AG08395 (cell line): ENCODE measurements at regions not wholly inside any gene's neighbourhood (a gene's known extent, or its start where the extent isn't known, plus 50 kb on each side); places are given as distances from the start of the nearest gene placed in this dataset.
"Not testable (repeated sequence)": the region's sequence is repeated elsewhere in the genome, so short reads cannot be mapped to it uniquely, and the experiment has no call there.

Experiments used
- DNase-seq: peaks from one replicate; pipeline ENCODE4 v3.0.0; 2012; ENCODE audit warnings: mixed read lengths, low spot score

- no peak for DNase-seq
These were observed 55.1 kb upstream of the TLR4 start for GRCh38 chr9:117649126-117649525.

GRCh38 chr9:117644932-117645636, 59.1 kb upstream of the TLR4 start:
- DNase-seq, result no peak

DNA sequence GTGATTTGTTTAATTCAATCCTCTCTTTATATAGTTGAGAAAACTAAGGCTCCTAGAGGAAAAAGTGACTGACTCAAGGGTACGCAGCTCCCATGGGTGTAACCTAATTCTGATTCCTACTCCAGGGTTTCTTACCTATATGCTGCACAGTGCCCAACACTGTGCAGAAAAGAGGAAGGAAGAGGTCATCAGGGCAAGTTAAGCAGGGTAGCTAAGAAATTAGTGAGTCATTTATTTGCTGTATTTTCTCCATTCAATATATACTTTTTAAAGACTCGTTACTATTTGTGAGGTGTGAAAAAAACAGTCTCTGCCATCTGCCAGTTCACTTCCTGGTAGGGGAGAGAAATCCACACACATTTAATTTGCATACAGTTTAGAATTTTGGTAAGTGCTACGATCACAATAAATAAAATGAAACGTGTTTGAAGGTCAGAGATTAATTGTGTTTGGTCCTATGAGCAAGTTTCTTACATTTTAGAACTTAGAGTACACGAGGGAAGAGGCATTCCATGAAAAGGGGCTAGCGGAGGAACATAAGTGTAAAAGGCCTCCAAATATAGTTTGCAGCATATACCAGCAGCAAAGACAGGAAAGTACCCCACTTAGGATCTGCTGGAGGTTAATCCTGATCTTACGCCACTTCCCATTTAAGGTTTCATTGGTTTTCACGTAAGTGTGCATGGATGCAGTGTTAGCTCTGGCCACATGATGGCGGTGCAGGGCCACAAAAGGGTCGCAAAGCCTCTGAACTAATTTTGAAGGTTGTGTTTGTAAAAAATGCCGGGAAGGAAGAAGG, 59.9 kb upstream of the TLR4 start:
- peak; percentile 69 for DNase-seq

DNA sequence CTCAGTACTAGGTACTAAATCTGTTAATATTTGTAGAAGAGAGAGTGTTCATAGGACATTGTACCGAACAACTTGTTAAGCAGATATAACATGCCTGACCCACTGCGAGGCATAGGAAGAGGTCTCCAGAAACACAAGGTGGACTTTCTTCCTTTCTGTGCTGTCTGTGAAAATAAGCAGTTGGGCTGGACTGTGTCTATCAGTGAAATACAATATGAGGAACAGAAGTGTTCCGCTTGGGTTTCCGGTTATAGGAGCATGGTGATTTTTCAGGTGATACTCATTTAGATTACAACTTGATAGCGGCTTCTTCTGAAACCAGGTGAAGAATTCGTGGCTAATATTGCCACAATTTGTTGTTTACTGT, 60.9 kb upstream of the TLR4 start:
- no peak for DNase-seq

DNA sequence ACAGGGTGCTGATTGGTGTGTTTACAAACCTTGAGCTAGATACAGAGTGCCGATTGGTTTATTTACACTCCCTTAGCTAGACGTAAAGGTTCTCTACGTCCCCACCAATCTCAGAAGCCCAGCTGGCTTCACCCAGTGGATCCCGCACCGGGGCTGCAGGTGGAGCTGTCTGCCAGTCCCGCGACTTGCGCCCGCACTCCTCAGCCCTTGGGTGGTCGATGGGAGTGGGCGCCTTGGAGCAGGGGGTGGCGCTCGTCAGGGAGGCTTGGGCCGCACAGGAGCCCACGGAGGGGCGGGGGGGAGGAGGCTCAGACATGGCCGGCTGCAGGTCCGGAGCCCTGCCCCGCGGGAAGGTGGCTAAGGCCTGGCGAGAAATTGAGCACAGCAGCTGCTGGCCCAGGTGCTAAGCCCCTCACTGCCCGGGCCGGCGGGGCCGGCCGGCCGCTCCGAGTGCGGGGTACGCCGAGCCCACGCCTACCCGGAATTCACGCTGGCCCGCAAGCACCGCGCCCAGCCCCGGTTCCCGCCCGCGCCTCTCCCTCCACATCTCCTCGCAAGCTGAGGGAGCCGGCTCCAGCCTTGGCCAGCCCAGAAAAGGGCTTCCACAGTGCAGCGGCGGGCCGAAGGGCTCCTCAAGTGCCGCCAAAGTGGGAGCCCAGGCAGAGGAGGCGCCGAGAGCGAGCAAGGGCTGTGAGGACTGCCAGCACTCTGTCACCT, 61.5 kb upstream of the TLR4 start:
- not testable (repeated sequence) for DNase-seq

- no peak for DNase-seq
These were observed 67.5 kb upstream of the TLR4 start for GRCh38 chr9:117636681-117637080.

DNA sequence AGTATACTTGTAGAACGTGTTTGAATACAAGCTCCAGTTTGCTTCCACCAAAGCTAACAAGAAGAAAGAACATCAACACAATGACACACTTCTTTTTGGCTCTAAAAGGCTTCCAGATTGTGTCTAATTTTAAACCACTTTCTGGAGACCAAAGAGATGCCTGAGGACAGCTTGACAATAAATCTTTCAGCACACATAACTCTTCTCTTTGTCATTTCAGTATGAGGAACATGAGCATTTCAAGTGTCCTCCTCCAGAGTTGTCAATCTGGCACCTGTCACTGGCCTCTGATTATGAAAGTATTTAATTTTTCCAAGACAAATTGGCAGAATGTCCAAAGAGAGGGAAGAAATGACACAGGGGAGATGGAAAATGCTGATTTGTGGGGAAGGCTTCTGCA, 79.0 kb upstream of the TLR4 start:
- no peak for DNase-seq

DNA sequence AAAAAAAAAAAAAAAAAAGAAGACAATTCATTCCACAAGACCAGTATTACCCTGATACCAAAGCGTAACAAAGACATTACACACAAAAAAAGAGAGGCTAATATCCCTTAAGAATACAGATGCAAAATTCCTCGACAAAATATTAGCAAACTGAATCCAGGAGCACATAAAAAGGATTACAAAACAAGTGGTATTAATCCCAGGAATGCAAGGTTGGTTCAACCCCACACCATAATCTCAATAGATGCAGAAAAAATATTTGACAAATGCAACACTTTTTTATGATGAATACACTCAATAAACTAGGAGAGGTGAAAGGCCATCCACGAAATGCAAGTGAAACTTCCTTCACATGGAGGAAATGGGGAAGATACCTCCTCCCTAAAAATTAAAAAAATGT, 80.1 kb upstream of the TLR4 start:
- DNase-seq, result no peak

DNA sequence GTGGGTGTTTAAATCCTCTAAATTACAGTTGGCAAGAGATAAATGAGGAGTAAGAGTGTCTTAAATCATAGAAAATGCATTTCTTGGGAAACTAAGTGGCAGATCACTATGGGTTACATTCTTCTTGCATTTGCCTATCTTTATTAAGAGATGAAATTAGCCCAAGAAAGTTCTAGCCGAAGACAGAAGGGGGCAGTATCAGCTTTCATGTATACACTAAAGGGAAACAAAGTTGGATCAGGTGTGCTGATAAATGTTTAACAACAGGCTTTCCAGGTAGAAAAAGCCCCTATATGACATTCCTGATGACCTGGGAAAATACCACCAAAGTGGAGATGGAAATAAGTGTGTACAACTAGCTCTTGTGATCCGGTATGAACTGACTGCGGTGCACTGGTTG, 81.9 kb upstream of the TLR4 start:
- no peak for DNase-seq

GRCh38 chr9:117616431-117616831, 87.8 kb upstream of the TLR4 start:
- DNase-seq, result no peak

- no peak for DNase-seq
These were observed 91.9 kb upstream of the TLR4 start for GRCh38 chr9:117612317-117612716.

GRCh38 chr9:117597977-117598376, 106.2 kb upstream of the TLR4 start:
- DNase-seq, result no peak

GRCh38 chr9:117596678-117597077, 107.5 kb upstream of the TLR4 start:
- DNase-seq, result no peak

DNA sequence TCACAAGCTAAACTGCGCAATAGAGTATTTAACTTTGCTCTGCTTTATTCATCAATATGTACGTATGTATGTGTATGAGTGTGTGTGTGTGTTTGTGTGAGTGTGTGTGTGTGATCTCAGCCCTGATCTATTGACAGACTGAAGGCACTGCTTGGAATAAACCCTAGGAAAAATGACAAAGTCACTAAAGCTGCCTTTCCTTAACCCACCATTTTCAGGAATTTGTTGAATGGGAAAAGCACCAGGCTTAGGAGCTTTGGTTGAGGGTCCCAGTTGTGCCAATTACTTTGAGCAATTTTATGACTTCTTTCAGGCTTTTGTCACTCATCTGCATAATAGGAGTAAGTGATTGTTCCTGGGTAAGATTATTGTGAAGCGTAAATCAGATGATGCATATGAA, 108.6 kb upstream of the TLR4 start:
- no peak for DNase-seq

DNA sequence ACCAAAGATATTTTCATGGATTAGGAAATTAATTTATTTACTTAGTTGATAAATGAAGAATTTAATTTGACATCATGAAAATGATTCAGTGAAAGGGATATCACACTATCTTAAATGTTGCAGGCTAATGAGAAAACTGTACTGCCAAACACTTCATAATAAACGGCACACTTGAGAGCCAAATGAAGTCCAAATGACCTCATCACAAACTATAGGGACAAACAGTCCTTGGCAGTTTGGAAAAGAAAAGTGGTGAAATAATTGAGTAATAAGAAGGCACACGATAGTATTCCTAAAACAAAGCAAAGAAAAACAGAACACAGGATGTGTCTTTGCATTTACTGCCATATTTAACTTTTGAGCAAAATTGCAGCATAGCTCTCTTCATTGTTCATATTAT, 116.9 kb upstream of the TLR4 start:
- no peak for DNase-seq

GRCh38 chr9:117574099-117574498, 130.1 kb upstream of the TLR4 start:
- DNase-seq, result no peak

DNA sequence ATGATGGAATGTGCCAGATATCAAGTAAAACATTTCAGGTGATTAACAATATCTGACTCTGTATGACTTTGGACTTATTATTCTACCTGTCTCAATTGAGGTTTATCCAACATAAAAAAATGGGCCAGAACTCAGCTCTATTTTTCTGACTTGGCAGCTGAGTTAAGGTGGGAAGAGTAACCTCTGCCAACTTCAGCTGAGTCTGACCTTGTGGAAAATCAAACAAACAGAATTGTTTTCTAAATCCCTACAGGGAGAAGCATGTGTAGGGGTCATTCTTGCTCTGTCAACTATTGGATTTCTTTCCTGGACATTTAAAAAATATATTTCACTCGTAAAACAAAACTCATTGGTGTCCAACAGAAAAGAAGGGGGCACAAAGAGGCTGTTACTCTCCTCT, 139.4 kb upstream of the TLR4 start:
- no peak for DNase-seq

- no peak for DNase-seq
These were observed 142.4 kb upstream of the TLR4 start for GRCh38 chr9:117561761-117562160.

- peak; percentile 3 for DNase-seq
These were observed 141.2 kb upstream of the ASTN2 start for GRCh38 chr9:117555964-117556629.

- DNase-seq, result no peak
These were observed 138.0 kb upstream of the ASTN2 start for GRCh38 chr9:117552811-117553210.

DNA sequence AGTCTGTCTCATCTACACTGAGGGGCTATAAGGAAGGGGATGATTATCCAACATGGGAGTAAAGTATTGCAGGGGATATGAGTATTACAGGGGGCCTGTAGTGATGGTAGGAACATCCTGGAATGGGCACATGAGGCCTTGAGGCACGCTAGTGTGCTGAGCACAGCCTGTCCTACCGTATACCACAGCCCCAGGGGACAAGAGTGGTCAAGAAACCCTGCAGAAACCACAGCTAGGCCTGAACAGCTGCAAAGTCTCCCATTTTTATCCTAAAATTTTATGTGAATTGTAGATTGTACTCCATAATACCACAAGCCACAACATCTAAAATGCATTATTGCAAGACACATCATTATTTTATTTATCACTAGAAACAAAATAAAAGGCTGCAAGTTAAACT, 136.3 kb upstream of the ASTN2 start:
- DNase-seq, result no peak

DNA sequence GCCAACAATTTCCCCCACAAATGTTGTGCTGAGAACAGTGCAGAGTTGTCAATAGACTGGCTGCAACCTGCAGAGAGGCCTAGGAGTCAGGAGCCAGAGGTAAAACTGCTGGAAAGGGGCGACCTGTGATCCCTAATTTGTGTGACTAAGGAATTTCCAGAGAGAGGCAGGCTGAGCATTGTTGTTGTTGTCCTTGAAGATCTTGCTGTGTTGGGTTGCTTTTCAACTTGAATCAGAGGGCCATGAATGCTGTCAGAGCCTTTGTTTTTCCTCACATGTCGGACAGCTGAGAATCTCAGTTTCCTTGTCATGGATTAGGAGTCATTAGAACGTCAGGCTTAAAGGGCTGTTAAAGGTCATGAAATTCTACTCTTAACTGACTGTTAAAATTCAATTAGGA, 134.6 kb upstream of the ASTN2 start:
- no peak for DNase-seq

- no peak for DNase-seq
These were observed 133.7 kb upstream of the ASTN2 start for GRCh38 chr9:117548556-117548955.
